Colon (tissue), 2 donors: ENCODE measurements at regions not wholly inside any gene's neighbourhood (a gene's known extent, or its start where the extent isn't known, plus 50 kb on each side); places are given as distances from the start of the nearest gene placed in this dataset.
"Not testable (repeated sequence)": the region's sequence is repeated elsewhere in the genome, so short reads cannot be mapped to it uniquely, and the experiment has no call there.

Experiments
- FAIRE-seq: peaks from 2 replicates; lab custom pipeline; 2012; peaks lifted over from hg19 to GRCh38; lab: Jason Lieb, UNC
- donor health status: control.
- donor health status: control.

GRCh38 chrX:1012678-1013300, 199.7 kb downstream of the CRLF2 start:
- FAIRE-seq: no peak

- FAIRE-seq: no peak
Observed at GRCh38 chrX:1011691-1012283, 200.7 kb downstream of the CRLF2 start.

GRCh38 chrX:1009771-1010170, 202.7 kb downstream of the CRLF2 start:
- FAIRE-seq: no peak

- no peak for FAIRE-seq
Observed at GRCh38 chrX:1006156-1006730, 206.2 kb downstream of the CRLF2 start.

- FAIRE-seq: no peak
Observed at GRCh38 chrX:1002611-1003010, 209.8 kb downstream of the CRLF2 start.

- FAIRE-seq: no peak
Observed at GRCh38 chrX:997631-998137, 214.8 kb downstream of the CRLF2 start.

- FAIRE-seq: no peak
Observed at GRCh38 chrX:994780-995179, 217.7 kb downstream of the CRLF2 start.

GRCh38 chrX:989959-990510, 222.4 kb downstream of the CRLF2 start:
- no peak for FAIRE-seq

- not testable (repeated sequence) for FAIRE-seq
Observed at GRCh38 chrX:988530-988929, 223.9 kb downstream of the CRLF2 start.

GRCh38 chrX:981791-982626, 230.4 kb downstream of the CRLF2 start:
- FAIRE-seq: no peak

GRCh38 chrX:980587-981235, 231.7 kb downstream of the CRLF2 start:
- no peak for FAIRE-seq

GRCh38 chrX:979127-979526, 233.3 kb downstream of the CRLF2 start:
- not testable (repeated sequence) for FAIRE-seq

- FAIRE-seq: no peak
Observed at GRCh38 chrX:973010-973632, 239.3 kb downstream of the CRLF2 start.

- FAIRE-seq: no peak
Observed at GRCh38 chrX:968148-968965, 244.1 kb downstream of the CRLF2 start.

GRCh38 chrX:966396-967070, 245.9 kb downstream of the CRLF2 start:
- no peak for FAIRE-seq

- FAIRE-seq: no peak
Observed at GRCh38 chrX:964831-965416, 247.5 kb downstream of the CRLF2 start.

- no peak for FAIRE-seq
Observed at GRCh38 chrX:960821-961220, 251.6 kb downstream of the CRLF2 start.

- no peak for FAIRE-seq
Observed at GRCh38 chrX:959595-959994, 252.9 kb downstream of the CRLF2 start.

- FAIRE-seq: not testable (repeated sequence)
Observed at GRCh38 chrX:955168-955781, 257.2 kb downstream of the CRLF2 start.
